Neural cell (in vitro differentiated cells): ENCODE measurements at regions not wholly inside any gene's neighbourhood (a gene's known extent, or its start where the extent isn't known, plus 50 kb on each side); places are given as distances from the start of the nearest gene placed in this dataset.

Source experiments
- H2AFZ ChIP-seq: fragments of 200-600, 300-800 bp; sonication (generic), shearing (Covaris generic); 2 replicates; pipeline ENCODE4 v1.6.0; 2014; ENCODE audit warnings: low read depth, mild to moderate bottlenecking, antibody characterized with exemption, low read length, moderate library complexity
- H3F3A ChIP-seq: fragments of 200-600 bp; shearing (Covaris generic); 2 replicates; pipeline ENCODE4 v1.6.1; 2016; ENCODE audit warnings: mild to moderate bottlenecking, moderate library complexity, mixed read lengths, antibody characterized with exemption, low read length; ENCODE audit not compliant: insufficient read depth, poor library complexity, severe bottlenecking
- H3K27ac ChIP-seq: fragments of 200-600, 300-800 bp; sonication (generic), shearing (Covaris generic); 2 replicates; pipeline ENCODE4 v1.5.1; 2014; ENCODE audit warnings: mild to moderate bottlenecking, low read length, moderate library complexity
- H3K27me3 ChIP-seq: fragments of 300-800, 200-600 bp; sonication (generic), shearing (Covaris generic); 2 replicates; pipeline ENCODE4 v1.6.0; 2014; ENCODE audit warnings: mild to moderate bottlenecking, low read depth, low read length, moderate library complexity; ENCODE audit not compliant: insufficient read depth
- H3K36me3 ChIP-seq: fragments of 300-800, 200-600 bp; sonication (generic), shearing (Covaris generic); 2 replicates; pipeline ENCODE4 v1.5.1; 2014; ENCODE audit warnings: mild to moderate bottlenecking, antibody characterized with exemption, low read length, moderate library complexity; ENCODE audit not compliant: insufficient read depth
- H3K4me2 ChIP-seq: fragments of 300-800, 200-600 bp; sonication (generic), shearing (Covaris generic); 2 replicates; pipeline ENCODE4 v1.6.0; 2014; ENCODE audit warnings: mild to moderate bottlenecking, low read length
- H3K4me3 ChIP-seq: fragments of 300-800, 200-600 bp; sonication (generic), shearing (Covaris generic); 2 replicates; pipeline ENCODE4 v1.5.1; 2014; ENCODE audit warnings: mild to moderate bottlenecking, low read length, moderate library complexity
- H3K79me2 ChIP-seq: fragments of 200-600 bp; shearing (Covaris generic); replicated peaks from 2 replicates; pipeline ENCODE4 v1.6.0; 2014; ENCODE audit warnings: mild to moderate bottlenecking, low read length, moderate library complexity; ENCODE audit not compliant: insufficient read depth
- H3K9ac ChIP-seq: fragments of 300-800, 200-600 bp; sonication (generic), shearing (Covaris generic); 2 replicates; pipeline ENCODE4 v1.6.1; 2016; ENCODE audit warnings: mild to moderate bottlenecking, low read length, mixed read lengths
- H3K9me2 ChIP-seq: fragments of 200-600 bp; shearing (Covaris generic); 2 replicates; pipeline ENCODE4 v1.6.1; 2016; ENCODE audit warnings: mild to moderate bottlenecking, low read length, mixed read lengths; ENCODE audit not compliant: insufficient read depth
- H3K9me3 ChIP-seq: fragments of 200-600, 300-800 bp; sonication (generic), shearing (Covaris generic); 2 replicates; pipeline ENCODE4 v1.6.1; 2016; ENCODE audit warnings: mild to moderate bottlenecking, mixed run types, low read length, moderate library complexity, mixed read lengths
- H4K20me1 ChIP-seq: fragments of 200-600 bp; shearing (Covaris generic); 2 replicates; pipeline ENCODE4 v1.6.1; 2016; ENCODE audit warnings: mild to moderate bottlenecking, mixed run types; ENCODE audit not compliant: insufficient read depth
- CTCF ChIP-seq: fragments of 450-650 bp; IDR thresholded peaks from 2 replicates; pipeline ENCODE4 v1.5.1; 2014; ENCODE audit warnings: antibody characterized with exemption, mild to moderate bottlenecking, moderate library complexity; ENCODE audit not compliant: poor library complexity, severe bottlenecking
- EP300 ChIP-seq: fragments of 450-650 bp; conservative IDR thresholded peaks from 2 replicates; pipeline ENCODE4 v1.6.1; 2014; ENCODE audit warnings: antibody characterized with exemption, mild to moderate bottlenecking, moderate library complexity; ENCODE audit not compliant: poor library complexity, severe bottlenecking
- EZH2 ChIP-seq: fragments of 200-600, 300-800 bp; shearing (Covaris generic), sonication (generic); IDR thresholded peaks from 2 replicates; pipeline ENCODE4 v1.6.1; 2014; ENCODE audit warnings: antibody characterized with exemption, low read length, borderline replicate concordance, mild to moderate bottlenecking; ENCODE audit not compliant: insufficient read depth, poor library complexity, severe bottlenecking
- MXI1 ChIP-seq: fragments of 450-650 bp; conservative IDR thresholded peaks from 2 replicates; pipeline ENCODE4 v1.6.1; 2014; ENCODE audit warnings: antibody characterized with exemption, mild to moderate bottlenecking; ENCODE audit not compliant: poor library complexity, severe bottlenecking
- POLR2AphosphoS5 ChIP-seq: IDR thresholded peaks from 2 replicates; pipeline ENCODE4 v1.6.1; 2012
- RAD21 ChIP-seq: fragments of 450-650 bp; conservative IDR thresholded peaks from 2 replicates; pipeline ENCODE4 v1.6.1; 2014; ENCODE audit warnings: antibody characterized with exemption, mild to moderate bottlenecking, moderate library complexity
- REST ChIP-seq: IDR thresholded peaks from 2 replicates; pipeline ENCODE4 v1.6.1; 2012; ENCODE audit warnings: borderline replicate concordance
- SMC3 ChIP-seq: fragments of 450-650 bp; conservative IDR thresholded peaks from 2 replicates; pipeline ENCODE4 v1.6.1; 2014; ENCODE audit warnings: antibody characterized with exemption, mild to moderate bottlenecking, moderate library complexity; ENCODE audit not compliant: poor library complexity
- TAF1 ChIP-seq: IDR thresholded peaks from 2 replicates; pipeline ENCODE4 v1.6.1; 2012; ENCODE audit warnings: low read depth

GRCh38 chr10:5274795-5275194 is 78.2 kb downstream of the AKR1C4 start:
- H2AFZ ChIP-seq, result no peak overlapping the region
- H3K9me3 ChIP-seq, result no peaks in the 10 kb centered on the region
- no peak overlapping the region for H3K27ac ChIP-seq
- no peaks in the 10 kb centered on the region for H3K9me2 ChIP-seq
- H3K79me2 ChIP-seq, result no peaks in the 10 kb centered on the region
- H3K4me2 ChIP-seq, result no peak overlapping the region
- no peaks in the 10 kb centered on the region for H3K36me3 ChIP-seq
- no peaks in the 10 kb centered on the region for H4K20me1 ChIP-seq
- no peaks in the 10 kb centered on the region for H3F3A ChIP-seq
- H3K4me3 ChIP-seq, result no peak overlapping the region
- no peak overlapping the region for H3K9ac ChIP-seq
- H3K27me3 ChIP-seq, result no peaks in the 10 kb centered on the region
- TF ChIP-seq EP300 (no peak), POLR2AphosphoS5 (no peak), TAF1 (no peak), REST (no peak), CTCF (no peak), SMC3 (no peak), RAD21 (no peak), EZH2 (no peak), MXI1 (no peak)

- no peaks in the 10 kb centered on the region for H3K27me3 ChIP-seq
- H3K4me3 ChIP-seq, result no peak overlapping the region
- no peak overlapping the region for H2AFZ ChIP-seq
- no peaks in the 10 kb centered on the region for H4K20me1 ChIP-seq
- H3K4me2 ChIP-seq, result no peak overlapping the region
- no peaks in the 10 kb centered on the region for H3K79me2 ChIP-seq
- no peaks in the 10 kb centered on the region for H3K9me2 ChIP-seq
- H3K36me3 ChIP-seq, result no peaks in the 10 kb centered on the region
- H3F3A ChIP-seq, result no peaks in the 10 kb centered on the region
- H3K9me3 ChIP-seq, result no peaks in the 10 kb centered on the region
- TF ChIP-seq EZH2, result no peak
- no peak for TF ChIP-seq MXI1
- TF ChIP-seq TAF1, result no peak
- TF ChIP-seq RAD21, result no peak
- TF ChIP-seq EP300, result no peak
- no peak for TF ChIP-seq SMC3
- no peak for TF ChIP-seq POLR2AphosphoS5
- no peak overlapping the region for H3K27ac ChIP-seq
- no peak overlapping the region for H3K9ac ChIP-seq
Observed at GRCh38 chr10:5281356-5281755, 83.4 kb upstream of the UCN3 start.

- H2AFZ ChIP-seq, result no peak overlapping the region
Observed at GRCh38 chr10:5282137-5282536, 82.6 kb upstream of the UCN3 start.

More at GRCh38 chr10:5282137-5282536, 82.6 kb upstream of the UCN3 start:
- Histone ChIP-seq H3K4me2 (no peak overlapping the region), H3K27ac (no peak overlapping the region), H4K20me1 (no peaks in the 10 kb centered on the region), H3K36me3 (no peaks in the 10 kb centered on the region), H3F3A (no peaks in the 10 kb centered on the region), H3K4me3 (no peak overlapping the region), H3K9me3 (no peaks in the 10 kb centered on the region), H3K27me3 (no peaks in the 10 kb centered on the region), H3K9ac (no peak overlapping the region), H3K79me2 (no peaks in the 10 kb centered on the region), H3K9me2 (no peaks in the 10 kb centered on the region)
- TF ChIP-seq SMC3, result no peak
- TF ChIP-seq RAD21, result no peak
- TF ChIP-seq EP300, result no peak
- no peak for TF ChIP-seq POLR2AphosphoS5
- TF ChIP-seq CTCF, result no peak
- TF ChIP-seq TAF1, result no peak
- no peak for TF ChIP-seq MXI1
- TF ChIP-seq REST, result no peak
- TF ChIP-seq EZH2, result no peak
